ENCODE measurements at regions not wholly inside any gene's neighbourhood (a gene's known extent, or its start where the extent isn't known, plus 50 kb on each side); places are given as distances from the start of the nearest gene placed in this dataset.

- TF ChIP-seq CTCF (IDR thresholded peaks at IDR 0.05), result no peak
- TF ChIP-seq POLR2A (IDR thresholded peaks at IDR 0.05), result no peak
These were observed 306.0 kb upstream of the CDH8 start for GRCh38 chr16:62342216-62342615.

Measured in testis (tissue), 2 donors.